Stimulated activated CD4-positive, alpha-beta T cell treated with anti-CD3 and anti-CD28 coated beads, TNF-alpha, amount 100 ng/mL, for 48 hours (primary cell): ENCODE measurements at regions not wholly inside any gene's neighbourhood (a gene's known extent, or its start where the extent isn't known, plus 50 kb on each side); places are given as distances from the start of the nearest gene placed in this dataset.

ENCODE experiments used
- DNase-seq, 3 donors: peaks; one replicate each; pipeline ENCODE4 v3.0.0-alpha.2; 2020; ENCODE audit warnings: low read depth in 3 of 3

DNA sequence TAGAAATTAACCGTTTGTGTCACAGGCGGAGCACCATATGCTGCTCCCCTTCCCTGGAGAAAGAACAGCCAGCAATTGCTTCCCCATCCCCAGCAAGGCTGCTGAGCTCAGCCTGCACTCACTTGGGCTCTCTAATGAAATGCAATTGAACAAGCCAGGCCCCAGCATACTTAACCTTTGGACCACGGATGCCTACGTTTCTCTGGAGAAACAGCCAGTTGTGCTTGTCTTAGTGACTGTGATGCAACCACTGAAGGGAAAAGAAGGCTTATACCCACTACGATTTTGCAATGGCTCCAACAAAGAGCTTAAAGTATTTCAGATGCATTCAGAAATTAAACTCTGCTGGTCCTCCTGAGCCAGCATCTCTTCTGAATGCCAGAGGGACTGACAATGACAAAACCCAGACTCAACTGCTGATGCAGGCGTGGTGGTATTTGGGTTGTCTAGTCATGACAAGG, 51.3 kb upstream of the SESN3 start:
- DNase-seq = no peak
